ENCODE measurements at regions not wholly inside any gene's neighbourhood (a gene's known extent, or its start where the extent isn't known, plus 50 kb on each side); places are given as distances from the start of the nearest gene placed in this dataset.

- H3K27me3 ChIP-seq: no peaks in the 10 kb centered on the region
- WGBS (ENCODE audit: insufficient coverage, low coverage, low lambda C conversion rate, missing lambda C conversion rate): 38% methylated on average over 7 of the region's 7 CpGs
- TF ChIP-seq POLR2A (IDR thresholded peaks at IDR 0.05) (no peak), CTCF (IDR thresholded peaks at IDR 0.05) (no peak)
- no peak overlapping the region for H3K27ac ChIP-seq
- no peaks in the 10 kb centered on the region for H3K36me3 ChIP-seq
- ATAC-seq (no peak), DNase-seq (no peak)
- no peaks in the 10 kb centered on the region for H3K9me3 ChIP-seq
- intact Hi-C loops (cut with DNase I): no loop called here
- H3K4me3 ChIP-seq: no peak overlapping the region
- H3K4me1 ChIP-seq: no peaks in the 10 kb centered on the region
Observed at GRCh38 chr9:111276431-111277128, 53.4 kb downstream of the OR2K2 start.

- Histone ChIP-seq H3K27ac (no peak overlapping the region), H3K4me1 (no peaks in the 10 kb centered on the region), H3K9me3 (no peaks in the 10 kb centered on the region), H3K4me3 (no peak overlapping the region), H3K27me3 (no peaks in the 10 kb centered on the region), H3K36me3 (no peaks in the 10 kb centered on the region)
- TF ChIP-seq POLR2A (IDR thresholded peaks at IDR 0.05) (no peak), CTCF (IDR thresholded peaks at IDR 0.05) (no peak)
- no peak for DNase-seq
- 64% methylated on average over 2 of the region's 2 CpGs for WGBS (ENCODE audit: insufficient coverage, low coverage, low lambda C conversion rate, missing lambda C conversion rate)
- intact Hi-C loops (cut with DNase I): no loop called here
- ATAC-seq: no peak
Observed at GRCh38 chr9:111274737-111275136, 55.3 kb downstream of the OR2K2 start.

GRCh38 chr9:111272581-111272980 lies 57.4 kb downstream of the OR2K2 start:
- Histone ChIP-seq H3K27me3 (no peaks in the 10 kb centered on the region), H3K36me3 (no peaks in the 10 kb centered on the region), H3K4me1 (no peaks in the 10 kb centered on the region), H3K27ac (no peak overlapping the region), H3K9me3 (no peaks in the 10 kb centered on the region), H3K4me3 (no peak overlapping the region)
- 17% methylated on average over 2 of the region's 4 CpGs for WGBS (ENCODE audit: insufficient coverage, low coverage, low lambda C conversion rate, missing lambda C conversion rate)
- TF ChIP-seq POLR2A (IDR thresholded peaks at IDR 0.05) (no peak), CTCF (IDR thresholded peaks at IDR 0.05) (no peak)
- no peak for DNase-seq
- no peak for ATAC-seq
- intact Hi-C loops (cut with DNase I): no loop called here

- Histone ChIP-seq H3K27me3 (no peaks in the 10 kb centered on the region), H3K4me3 (no peak overlapping the region), H3K27ac (no peak overlapping the region), H3K36me3 (no peaks in the 10 kb centered on the region), H3K4me1 (no peaks in the 10 kb centered on the region), H3K9me3 (no peaks in the 10 kb centered on the region)
- TF ChIP-seq POLR2A (IDR thresholded peaks at IDR 0.05) (no peak), CTCF (IDR thresholded peaks at IDR 0.05) (no peak)
- no peak for DNase-seq
- intact Hi-C loops (cut with DNase I): no loop called here
- 60% methylated on average over 4 of the region's 4 CpGs for WGBS (ENCODE audit: insufficient coverage, low coverage, low lambda C conversion rate, missing lambda C conversion rate)
- no peak for ATAC-seq
Observed at GRCh38 chr9:111271481-111272080, 58.4 kb downstream of the OR2K2 start.
